Breast epithelium (tissue), 4 donors: ENCODE measurements at regions not wholly inside any gene's neighbourhood (a gene's known extent, or its start where the extent isn't known, plus 50 kb on each side); places are given as distances from the start of the nearest gene placed in this dataset.
"Not testable (repeated sequence)": the region's sequence is repeated elsewhere in the genome, so short reads cannot be mapped to it uniquely, and the experiment has no call there.

Experiments
- DNase-seq, 2 donors: peaks; one replicate each; pipeline ENCODE4 v3.0.0-alpha.2; 2019; ENCODE audit warnings: low spot score in 2 of 2
- H3K27ac ChIP-seq, 2 donors: fragments of 200-600 bp; sonication (generic) in 1 of 2; one replicate each; pipeline ENCODE4 v1.5.1; 2016 to 2019; ENCODE audit warnings: mild to moderate bottlenecking in 1 of 2
- H3K27me3 ChIP-seq, 2 donors: fragments of 200-600 bp; sonication (generic) in 1 of 2; one replicate each; pipeline versions ENCODE4 v1.5.1 to v1.6.0; 2017 to 2019; ENCODE audit warnings: control low read depth in 1 of 2, mild to moderate bottlenecking in 1 of 2
- H3K36me3 ChIP-seq: fragments of 200-600 bp; one replicate; pipeline ENCODE4 v1.5.1; 2019
- H3K4me1 ChIP-seq, 2 donors: fragments of 200-600 bp; sonication (generic); one replicate each; pipeline ENCODE4 v1.5.1; 2016 to 2019; ENCODE audit warnings: control low read depth in 1 of 2
- H3K4me3 ChIP-seq, 3 donors: fragments of 200-600 bp; sonication (generic); 1 replicate in 2 of 3; 2 replicates in 1 of 3; pipeline ENCODE4 v1.5.1; 2016 to 2019; ENCODE audit warnings: mild to moderate bottlenecking in 3 of 3, moderate library complexity in 2 of 3
- H3K9me3 ChIP-seq, 2 donors: fragments of 200-600 bp; sonication (generic) in 1 of 2; one replicate each; pipeline ENCODE4 v1.5.1; 2016 to 2019; ENCODE audit warnings: control low read depth in 1 of 2
- CTCF ChIP-seq, 3 donors: fragments of 450-650 bp; IDR thresholded peaks; one replicate each; pipeline ENCODE4 v1.5.1; 2016 to 2017; ENCODE audit warnings: antibody characterized with exemption in 3 of 3, mild to moderate bottlenecking in 3 of 3, moderate library complexity in 3 of 3
- POLR2A ChIP-seq: fragments of 450-650 bp; IDR thresholded peaks from one replicate; pipeline ENCODE4 v1.6.1; 2016; ENCODE audit warnings: antibody characterized with exemption, mild to moderate bottlenecking, moderate library complexity
- POLR2AphosphoS5 ChIP-seq, 3 donors: sonication (generic); formaldehyde crosslinking; IDR thresholded peaks; one replicate each; pipeline ENCODE4 v1.6.1; 2017; ENCODE audit warnings: antibody characterized with exemption in 3 of 3
- intact Hi-C: fragments of 100-400 bp; cut with DNase I; formaldehyde crosslinking; loops from one replicate; pipeline ENCODE4 v1.15.1; 2023; ENCODE audit warnings: low total_unique reads

DNA sequence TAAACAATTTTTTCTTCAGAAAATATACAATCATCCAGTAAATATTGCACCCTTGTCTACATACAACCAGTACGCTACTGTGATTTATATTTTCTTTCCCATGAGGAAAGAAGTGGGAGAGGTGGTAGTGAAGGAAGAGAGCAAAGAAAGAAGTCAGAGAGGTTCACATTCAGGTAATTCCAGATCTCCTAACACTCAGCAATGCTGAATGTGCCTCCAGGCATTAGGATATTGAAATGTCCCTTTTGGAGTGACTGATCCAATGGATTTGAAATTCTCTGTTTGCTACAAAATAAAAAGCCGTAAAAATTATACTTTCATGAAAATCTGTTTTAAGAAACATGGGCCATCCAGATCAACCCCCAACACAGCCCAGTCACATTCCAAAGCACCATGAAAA lies 211.9 kb upstream of the NR3C2 start:
- Histone ChIP-seq H3K4me3 (no peak overlapping the region), H3K27me3 (no peaks in the 10 kb centered on the region), H3K27ac (no peak overlapping the region), H3K36me3 (no peaks in the 10 kb centered on the region), H3K4me1 (no peaks in the 10 kb centered on the region), H3K9me3 (no peaks in the 10 kb centered on the region)
- no peak for TF ChIP-seq POLR2AphosphoS5 (IDR thresholded peaks at IDR 0.05)
- intact Hi-C loops = no loop called here
- DNase-seq = no peak

- Histone ChIP-seq H3K4me3 (no peak overlapping the region), H3K4me1 (no peaks in the 10 kb centered on the region), H3K27me3 (no peaks in the 10 kb centered on the region), H3K9me3 (no peaks in the 10 kb centered on the region), H3K27ac (no peak overlapping the region), H3K36me3 (no peaks in the 10 kb centered on the region)
- DNase-seq = no peak
- intact Hi-C loops = no loop called here
- no peak for TF ChIP-seq POLR2AphosphoS5 (IDR thresholded peaks at IDR 0.05)
- TF ChIP-seq CTCF (IDR thresholded peaks at IDR 0.05) = no peak
- TF ChIP-seq POLR2A = no peak
These were observed 211.5 kb upstream of the NR3C2 start for GRCh38 chr4:148653681-148654080.

DNA sequence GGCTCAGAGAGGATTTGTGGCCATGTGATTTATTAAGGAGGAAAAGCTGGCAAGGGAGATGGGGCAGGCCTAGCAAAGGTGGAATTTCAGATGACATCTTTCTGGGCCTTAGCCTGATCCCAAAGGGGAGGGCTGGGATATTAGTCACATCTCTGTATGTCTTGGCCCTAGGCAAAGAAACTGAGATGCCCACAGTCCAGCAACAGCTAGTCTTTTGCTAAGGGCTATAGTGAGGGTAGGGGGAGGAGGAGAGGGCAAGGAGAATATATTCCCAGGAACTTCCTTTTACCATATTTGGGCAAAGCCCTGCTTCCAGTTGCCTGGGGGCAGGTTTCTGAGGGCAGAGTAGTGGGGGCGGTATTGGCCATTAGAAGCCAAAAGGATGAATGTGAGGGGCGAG lies 209.8 kb upstream of the NR3C2 start:
- Histone ChIP-seq H3K4me3 (no peak overlapping the region), H3K36me3 (no peaks in the 10 kb centered on the region), H3K27ac (no peak overlapping the region), H3K27me3 (no peaks in the 10 kb centered on the region), H3K4me1 (no peaks in the 10 kb centered on the region), H3K9me3 (no peaks in the 10 kb centered on the region)
- TF ChIP-seq POLR2AphosphoS5 (IDR thresholded peaks at IDR 0.05) (no peak), CTCF (IDR thresholded peaks at IDR 0.05) (no peak), POLR2A (no peak)
- no peak for DNase-seq
- intact Hi-C loops = no loop called here

- intact Hi-C loops = no loop called here
- Histone ChIP-seq H3K27me3 (no peaks in the 10 kb centered on the region), H3K27ac (no peak overlapping the region), H3K36me3 (no peaks in the 10 kb centered on the region), H3K4me1 (no peaks in the 10 kb centered on the region), H3K9me3 (no peaks in the 10 kb centered on the region), H3K4me3 (no peak overlapping the region)
- TF ChIP-seq POLR2AphosphoS5 (IDR thresholded peaks at IDR 0.05) = no peak
- TF ChIP-seq POLR2A = no peak
- no peak for TF ChIP-seq CTCF (IDR thresholded peaks at IDR 0.05)
- DNase-seq = no peak
These were observed 207.6 kb upstream of the NR3C2 start for GRCh38 chr4:148649652-148650331.

- Histone ChIP-seq H3K27ac (no peak overlapping the region), H3K4me3 (no peak overlapping the region), H3K4me1 (no peaks in the 10 kb centered on the region), H3K9me3 (no peaks in the 10 kb centered on the region), H3K36me3 (no peaks in the 10 kb centered on the region), H3K27me3 (no peaks in the 10 kb centered on the region)
- DNase-seq = no peak
- TF ChIP-seq CTCF (IDR thresholded peaks at IDR 0.05) = no peak
- intact Hi-C loops = no loop called here
These were observed 201.6 kb upstream of the NR3C2 start for GRCh38 chr4:148643851-148644250.

- no peak overlapping the region for H3K4me3 ChIP-seq
- no peaks in the 10 kb centered on the region for H3K36me3 ChIP-seq
- no peak for DNase-seq
- H3K4me1 ChIP-seq = no peaks in the 10 kb centered on the region
- H3K9me3 ChIP-seq = no peaks in the 10 kb centered on the region
- intact Hi-C loops = no loop called here
- no peak for TF ChIP-seq CTCF (IDR thresholded peaks at IDR 0.05)
- TF ChIP-seq POLR2AphosphoS5 (IDR thresholded peaks at IDR 0.05) = no peak
- TF ChIP-seq POLR2A = no peak
- no peaks in the 10 kb centered on the region for H3K27me3 ChIP-seq
- no peak overlapping the region for H3K27ac ChIP-seq
These were observed 200.7 kb upstream of the NR3C2 start for GRCh38 chr4:148642907-148643306.

GRCh38 chr4:148638079-148638478 lies 195.9 kb upstream of the NR3C2 start:
- H3K36me3 ChIP-seq, H3K9me3 ChIP-seq, intact Hi-C loops, DNase-seq, H3K4me1 ChIP-seq, H3K27me3 ChIP-seq, H3K4me3 ChIP-seq, H3K27ac ChIP-seq: not testable (repeated sequence)

GRCh38 chr4:148637453-148637852 lies 195.2 kb upstream of the NR3C2 start:
- DNase-seq, H3K4me1 ChIP-seq, H3K27ac ChIP-seq, H3K4me3 ChIP-seq, H3K36me3 ChIP-seq, intact Hi-C loops, H3K27me3 ChIP-seq, H3K9me3 ChIP-seq: not testable (repeated sequence)
